WTC11 (cell line): ENCODE measurements at regions not wholly inside any gene's neighbourhood (a gene's known extent, or its start where the extent isn't known, plus 50 kb on each side); places are given as distances from the start of the nearest gene placed in this dataset.

ENCODE experiments used
- ATAC-seq: fragments of 200-7000 bp; cut with Tn5 transposase; 2 replicates; pipeline ENCODE4 v1.10.0; 2021; ENCODE audit warnings: mild to moderate bottlenecking, moderate library complexity
- CTCF ChIA-PET: fragments of 300-600 bp; sonication (Branson Sonifier 250); formaldehyde crosslinking; loops from one replicate; lab custom pipeline; 2021; ENCODE audit warnings: antibody characterized with exemption; lab: Charles Lee
- POLR2A ChIA-PET: fragments of 350-600 bp; sonication (Branson Sonifier 250); formaldehyde crosslinking; loops from one replicate; lab custom pipeline; 2021; ENCODE audit warnings: antibody characterized with exemption; lab: Charles Lee
- DNase-seq: peaks from one replicate; pipeline ENCODE4 v3.0.0; 2021; ENCODE audit warnings: low spot score
- H3K27ac Mint-ChIP-seq: 2 replicates; pipeline ENCODE4 v1.8.0; 2021; ENCODE audit warnings: mixed read lengths
- H3K27me3 Mint-ChIP-seq: 2 replicates; pipeline ENCODE4 v1.8.0; 2021; ENCODE audit warnings: low read depth, mild to moderate bottlenecking, moderate library complexity, mixed read lengths
- H3K36me3 Mint-ChIP-seq: 2 replicates; pipeline ENCODE4 v1.8.0; 2021; ENCODE audit warnings: mixed read lengths
- H3K4me1 Mint-ChIP-seq: 2 replicates; pipeline ENCODE4 v1.8.0; 2022; ENCODE audit warnings: mixed read lengths
- H3K4me3 Mint-ChIP-seq: 2 replicates; pipeline ENCODE4 v1.8.0; 2021; ENCODE audit warnings: mild to moderate bottlenecking, moderate library complexity, mixed read lengths
- H3K9me3 Mint-ChIP-seq: 2 replicates; pipeline ENCODE4 v1.8.0; 2021; ENCODE audit warnings: mixed read lengths
- ATF1 ChIP-seq: sonication (generic); formaldehyde crosslinking; IDR thresholded peaks from 2 replicates; pipeline ENCODE4 v1.8.1; 2023; ENCODE audit warnings: mild to moderate bottlenecking, moderate library complexity, missing genetic modification reagents
- ATF2 ChIP-seq: sonication (generic); formaldehyde crosslinking; IDR thresholded peaks from 2 replicates; pipeline ENCODE4 v1.8.1; 2022; ENCODE audit warnings: low read depth, missing genetic modification reagents, borderline replicate concordance
- ATF6 ChIP-seq: sonication (generic); formaldehyde crosslinking; IDR thresholded peaks from 2 replicates; pipeline ENCODE4 v1.8.1; 2023; ENCODE audit warnings: mild to moderate bottlenecking, missing genetic modification reagents
- CDX4 ChIP-seq: fragments of 250-450 bp; sonication (Bioruptor Pico); IDR thresholded peaks from 2 replicates; pipeline ENCODE4 v1.9.0; 2021; ENCODE audit warnings: moderate library complexity, mild to moderate bottlenecking, inconsistent platforms, borderline replicate concordance
- ERG ChIP-seq: fragments of 250-450 bp; sonication (Bioruptor Pico); IDR thresholded peaks from 2 replicates; pipeline ENCODE4 v1.8.0; 2021; ENCODE audit warnings: mild to moderate bottlenecking
- FOXJ3 ChIP-seq: sonication (generic); formaldehyde crosslinking; IDR thresholded peaks from 2 replicates; pipeline ENCODE4 v1.9.0; 2021; ENCODE audit warnings: missing genetic modification reagents, mild to moderate bottlenecking, borderline replicate concordance
- FOXP1 ChIP-seq: sonication (generic); formaldehyde crosslinking; IDR thresholded peaks from 2 replicates; pipeline ENCODE4 v1.8.0; 2022; ENCODE audit warnings: missing genetic modification reagents, mild to moderate bottlenecking, moderate library complexity, borderline replicate concordance
- GABPB1 ChIP-seq: sonication (generic); formaldehyde crosslinking; IDR thresholded peaks from 2 replicates; pipeline ENCODE4 v1.8.1; 2023; ENCODE audit warnings: mild to moderate bottlenecking, missing genetic modification reagents
- GTF2I ChIP-seq: fragments of 250-450 bp; sonication (Bioruptor Pico); conservative IDR thresholded peaks from 2 replicates; pipeline ENCODE4 v1.4.0; 2021; ENCODE audit warnings: mild to moderate bottlenecking
- JUN ChIP-seq: sonication (generic); formaldehyde crosslinking; IDR thresholded peaks from 2 replicates; pipeline ENCODE4 v1.8.0; 2023; ENCODE audit warnings: mild to moderate bottlenecking, missing genetic modification reagents
- KAT7 ChIP-seq: sonication (generic); formaldehyde crosslinking; IDR thresholded peaks from 2 replicates; pipeline ENCODE4 v1.8.1; 2023; ENCODE audit warnings: missing genetic modification reagents, mild to moderate bottlenecking, borderline replicate concordance
- MYBL2 ChIP-seq: sonication (generic); formaldehyde crosslinking; IDR thresholded peaks from 2 replicates; pipeline ENCODE4 v1.8.1; 2023; ENCODE audit warnings: mild to moderate bottlenecking, moderate library complexity, missing genetic modification reagents
- NFATC4 ChIP-seq: fragments of 250-450 bp; sonication (Bioruptor Pico); IDR thresholded peaks from 2 replicates; pipeline ENCODE4 v1.9.0; 2021; ENCODE audit warnings: mild to moderate bottlenecking
- PREB ChIP-seq: sonication (generic); formaldehyde crosslinking; IDR thresholded peaks from 2 replicates; pipeline ENCODE4 v1.8.1; 2022; ENCODE audit warnings: mild to moderate bottlenecking, missing genetic modification reagents, moderate library complexity, borderline replicate concordance
- RELA ChIP-seq: sonication (generic); formaldehyde crosslinking; IDR thresholded peaks from 2 replicates; pipeline ENCODE4 v1.8.1; 2022; ENCODE audit warnings: missing genetic modification reagents, mild to moderate bottlenecking, borderline replicate concordance
- RORB ChIP-seq: fragments of 250-450 bp; sonication (Bioruptor Pico); IDR thresholded peaks from 2 replicates; pipeline ENCODE4 v1.9.0; 2021; ENCODE audit warnings: mild to moderate bottlenecking
- SMAD4 ChIP-seq: sonication (generic); formaldehyde crosslinking; IDR thresholded peaks from 2 replicates; pipeline ENCODE4 v1.8.0; 2022; ENCODE audit warnings: mild to moderate bottlenecking, missing genetic modification reagents
- SOX15 ChIP-seq: fragments of 250-450 bp; sonication (Bioruptor Pico); IDR thresholded peaks from 2 replicates; pipeline ENCODE4 v1.9.0; 2021; ENCODE audit warnings: mild to moderate bottlenecking
- SP1 ChIP-seq: sonication (generic); formaldehyde crosslinking; conservative IDR thresholded peaks from 2 replicates; pipeline ENCODE4 v1.8.1; 2022; ENCODE audit warnings: missing genetic modification reagents
- TP53 ChIP-seq: sonication (generic); formaldehyde crosslinking; IDR thresholded peaks from 2 replicates; pipeline ENCODE4 v1.8.1; 2023; ENCODE audit warnings: mild to moderate bottlenecking, missing genetic modification reagents
- ZBTB21 ChIP-seq: sonication (generic); formaldehyde crosslinking; IDR thresholded peaks from 2 replicates; pipeline ENCODE4 v1.8.1; 2023; ENCODE audit warnings: mild to moderate bottlenecking, missing genetic modification reagents, borderline replicate concordance
- ZNF121 ChIP-seq: sonication (generic); formaldehyde crosslinking; IDR thresholded peaks from 2 replicates; pipeline ENCODE4 v1.8.0; 2023; ENCODE audit warnings: missing genetic modification reagents
- ZNF232 ChIP-seq: sonication (generic); formaldehyde crosslinking; IDR thresholded peaks from 2 replicates; pipeline ENCODE4 v1.8.0; 2022; ENCODE audit warnings: mild to moderate bottlenecking, missing genetic modification reagents
- ZNF671 ChIP-seq: fragments of 250-450 bp; sonication (Bioruptor Pico); IDR thresholded peaks from 2 replicates; pipeline ENCODE4 v1.8.0; 2021; ENCODE audit warnings: mild to moderate bottlenecking
- TF ChIP-seq, protein P1 (sequence below): sonication (generic); formaldehyde crosslinking; conservative IDR thresholded peaks from 2 replicates; pipeline ENCODE4 v1.8.1; 2022; ENCODE audit warnings: mild to moderate bottlenecking, missing genetic modification reagents
- TF ChIP-seq, protein P2 (sequence below): fragments of 250-450 bp; sonication (Bioruptor Pico); IDR thresholded peaks from 2 replicates; pipeline ENCODE4 v1.9.0; 2021; ENCODE audit warnings: mild to moderate bottlenecking, borderline replicate concordance

GRCh38 chr3:144839991-144840390, 868.4 kb downstream of the DIPK2A start (continued):
- TF ChIP-seq SP1 (CRISPR knock-in tag) (no peak), GABPB1 (CRISPR knock-in tag) (no peak), PREB (no peak), ZNF232 (CRISPR knock-in tag) (no peak), ZNF671 (no peak), ZNF121 (no peak), SOX15 (no peak)
- TF ChIP-seq, protein P1, sequence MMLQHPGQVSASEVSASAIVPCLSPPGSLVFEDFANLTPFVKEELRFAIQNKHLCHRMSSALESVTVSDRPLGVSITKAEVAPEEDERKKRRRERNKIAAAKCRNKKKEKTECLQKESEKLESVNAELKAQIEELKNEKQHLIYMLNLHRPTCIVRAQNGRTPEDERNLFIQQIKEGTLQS, result no peak

GRCh38 chr3:144840866-144841265, 869.2 kb downstream of the DIPK2A start:
- ChIA-PET CTCF (no interaction called here), POLR2A (interaction anchor here (0.5 kb wide), 1 partner anchor 77 kb away, joined by 3 read pairs; no protein-coding TSS in a partner anchor)
- ATAC-seq (no peak), DNase-seq (no peak)
- H3K36me3 Mint-ChIP-seq, result peaks cover 31% of the 10 kb centered on the region
- H3K4me1 Mint-ChIP-seq, result no peaks in the 10 kb centered on the region
- no peak for TF ChIP-seq RORB (CRISPR knock-in tag)
- TF ChIP-seq NFATC4, result no peak
- no peak for TF ChIP-seq ATF1
- H3K9me3 Mint-ChIP-seq, result peaks cover 32% of the 10 kb centered on the region
- H3K4me3 Mint-ChIP-seq, result no peak overlapping the region
- no peaks in the 10 kb centered on the region for H3K27me3 Mint-ChIP-seq
- no peak overlapping the region for H3K27ac Mint-ChIP-seq

DNA sequence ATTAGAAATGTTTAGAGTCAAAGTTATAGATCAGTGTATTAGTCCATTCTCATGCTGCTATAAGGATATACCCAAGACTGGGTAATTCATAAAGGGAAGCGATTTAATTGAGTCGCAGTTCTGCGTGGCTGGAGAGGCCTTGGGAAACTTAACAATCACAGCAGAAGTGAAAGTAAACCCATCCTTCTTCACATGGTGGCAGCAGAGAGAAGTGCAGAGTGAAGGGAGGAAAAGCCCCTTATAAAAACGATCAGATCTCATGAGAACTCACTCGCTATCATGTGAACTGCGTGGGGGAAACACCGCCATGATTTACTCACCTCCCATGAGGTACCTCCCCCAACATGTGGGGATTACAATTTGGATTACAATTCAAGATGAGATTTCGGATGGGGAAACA, 871.5 kb downstream of the DIPK2A start:
- Mint-ChIP-seq H3K9me3 (peaks cover 26% of the 10 kb centered on the region), H3K4me3 (no peak overlapping the region), H3K27ac (no peak overlapping the region), H3K27me3 (no peaks in the 10 kb centered on the region), H3K4me1 (no peaks in the 10 kb centered on the region), H3K36me3 (peaks cover 30% of the 10 kb centered on the region)
- ChIA-PET CTCF (no interaction called here), POLR2A (no interaction called here)
- ATAC-seq, result peak; percentile 51
- no peak for DNase-seq
- TF ChIP-seq ATF2, result no peak
- TF ChIP-seq GTF2I (CRISPR knock-in tag), result no peak
- no peak for TF ChIP-seq ZNF232 (CRISPR knock-in tag)
- TF ChIP-seq RELA (CRISPR knock-in tag), result no peak
- no peak for TF ChIP-seq FOXJ3 (CRISPR knock-in tag)
- TF ChIP-seq JUN (CRISPR knock-in tag), result no peak
- no peak for TF ChIP-seq ZBTB21 (CRISPR knock-in tag)
- TF ChIP-seq, protein P2, sequence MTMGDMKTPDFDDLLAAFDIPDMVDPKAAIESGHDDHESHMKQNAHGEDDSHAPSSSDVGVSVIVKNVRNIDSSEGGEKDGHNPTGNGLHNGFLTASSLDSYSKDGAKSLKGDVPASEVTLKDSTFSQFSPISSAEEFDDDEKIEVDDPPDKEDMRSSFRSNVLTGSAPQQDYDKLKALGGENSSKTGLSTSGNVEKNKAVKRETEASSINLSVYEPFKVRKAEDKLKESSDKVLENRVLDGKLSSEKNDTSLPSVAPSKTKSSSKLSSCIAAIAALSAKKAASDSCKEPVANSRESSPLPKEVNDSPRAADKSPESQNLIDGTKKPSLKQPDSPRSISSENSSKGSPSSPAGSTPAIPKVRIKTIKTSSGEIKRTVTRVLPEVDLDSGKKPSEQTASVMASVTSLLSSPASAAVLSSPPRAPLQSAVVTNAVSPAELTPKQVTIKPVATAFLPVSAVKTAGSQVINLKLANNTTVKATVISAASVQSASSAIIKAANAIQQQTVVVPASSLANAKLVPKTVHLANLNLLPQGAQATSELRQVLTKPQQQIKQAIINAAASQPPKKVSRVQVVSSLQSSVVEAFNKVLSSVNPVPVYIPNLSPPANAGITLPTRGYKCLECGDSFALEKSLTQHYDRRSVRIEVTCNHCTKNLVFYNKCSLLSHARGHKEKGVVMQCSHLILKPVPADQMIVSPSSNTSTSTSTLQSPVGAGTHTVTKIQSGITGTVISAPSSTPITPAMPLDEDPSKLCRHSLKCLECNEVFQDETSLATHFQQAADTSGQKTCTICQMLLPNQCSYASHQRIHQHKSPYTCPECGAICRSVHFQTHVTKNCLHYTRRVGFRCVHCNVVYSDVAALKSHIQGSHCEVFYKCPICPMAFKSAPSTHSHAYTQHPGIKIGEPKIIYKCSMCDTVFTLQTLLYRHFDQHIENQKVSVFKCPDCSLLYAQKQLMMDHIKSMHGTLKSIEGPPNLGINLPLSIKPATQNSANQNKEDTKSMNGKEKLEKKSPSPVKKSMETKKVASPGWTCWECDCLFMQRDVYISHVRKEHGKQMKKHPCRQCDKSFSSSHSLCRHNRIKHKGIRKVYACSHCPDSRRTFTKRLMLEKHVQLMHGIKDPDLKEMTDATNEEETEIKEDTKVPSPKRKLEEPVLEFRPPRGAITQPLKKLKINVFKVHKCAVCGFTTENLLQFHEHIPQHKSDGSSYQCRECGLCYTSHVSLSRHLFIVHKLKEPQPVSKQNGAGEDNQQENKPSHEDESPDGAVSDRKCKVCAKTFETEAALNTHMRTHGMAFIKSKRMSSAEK (CRISPR knock-in tag), result no peak
- no peak for TF ChIP-seq FOXP1 (CRISPR knock-in tag)
- no peak for TF ChIP-seq TP53 (CRISPR knock-in tag)
- TF ChIP-seq CDX4 (CRISPR knock-in tag), result no peak
- no peak for TF ChIP-seq MYBL2 (CRISPR knock-in tag)
- no peak for TF ChIP-seq ATF6 (CRISPR knock-in tag)
- no peak for TF ChIP-seq SMAD4 (CRISPR knock-in tag)
- no peak for TF ChIP-seq KAT7 (CRISPR knock-in tag)
- no peak for TF ChIP-seq ZNF671
- no peak for TF ChIP-seq ERG (CRISPR knock-in tag)
